K562 (cell line): ENCODE measurements at regions not wholly inside any gene's neighbourhood (a gene's known extent, or its start where the extent isn't known, plus 50 kb on each side); places are given as distances from the start of the nearest gene placed in this dataset.

Experiments used
- CC2D1A ChIP-seq: fragments of 450-650 bp; IDR thresholded peaks from 2 replicates; pipeline ENCODE4 v1.6.1; 2017; ENCODE audit warnings: mild to moderate bottlenecking
- CTCF ChIP-seq, 3 experiments: IDR thresholded peaks in 2 of 3; conservative IDR thresholded peaks in 1 of 3; 2 replicates each; pipeline ENCODE4 v1.5.1; 2011 to 2012; ENCODE audit warnings: low read length in 3 of 3, mild to moderate bottlenecking in 3 of 3, control low read depth in 2 of 3, improper control_type of control experiment in 1 of 3, inconsistent platforms in 1 of 3, low read depth in 1 of 3, mixed read lengths in 1 of 3, moderate library complexity in 1 of 3; ENCODE audit not compliant: insufficient read depth in 2 of 3
- ETV6 ChIP-seq, 3 experiments: fragments of 150-350 bp in 1 of 3; sonication (generic) in 1 of 3; formaldehyde crosslinking in 1 of 3; IDR thresholded peaks; 2 replicates each; pipeline versions ENCODE4 v1.6.1 to v1.8.0; 2014 to 2022; ENCODE audit warnings: borderline replicate concordance in 2 of 3, low read depth in 2 of 3, antibody characterized with exemption in 1 of 3, low read length in 1 of 3, mild to moderate bottlenecking in 1 of 3, missing genetic modification reagents in 1 of 3
- HDAC6 ChIP-seq: IDR thresholded peaks from 2 replicates; pipeline ENCODE4 v1.6.1; 2012; ENCODE audit warnings: low read depth, mild to moderate bottlenecking, control low read depth, inconsistent platforms, low read length, moderate library complexity
- PHF21A ChIP-seq: fragments of 450-650 bp; IDR thresholded peaks from 2 replicates; pipeline ENCODE4 v1.6.1; 2017; ENCODE audit warnings: low read depth, borderline replicate concordance
- PML ChIP-seq: IDR thresholded peaks from 2 replicates; pipeline ENCODE4 v1.6.1; 2012; ENCODE audit warnings: low read length, inconsistent platforms
- RBM22 ChIP-seq: fragments of 200-400 bp; formaldehyde crosslinking; IDR thresholded peaks from 2 replicates; pipeline ENCODE4 v1.6.1; 2018; ENCODE audit warnings: low read length, low read depth; ENCODE audit not compliant: poor library complexity, severe bottlenecking
- TFAP4 ChIP-seq: sonication (generic); formaldehyde crosslinking; IDR thresholded peaks from 2 replicates; pipeline ENCODE4 v1.8.0; 2022; ENCODE audit warnings: missing genetic modification reagents, mild to moderate bottlenecking, moderate library complexity, borderline replicate concordance
- ZNF232 ChIP-seq: sonication (generic); formaldehyde crosslinking; IDR thresholded peaks from 2 replicates; pipeline ENCODE4 v1.8.0; 2022; ENCODE audit warnings: mild to moderate bottlenecking, missing genetic modification reagents

DNA sequence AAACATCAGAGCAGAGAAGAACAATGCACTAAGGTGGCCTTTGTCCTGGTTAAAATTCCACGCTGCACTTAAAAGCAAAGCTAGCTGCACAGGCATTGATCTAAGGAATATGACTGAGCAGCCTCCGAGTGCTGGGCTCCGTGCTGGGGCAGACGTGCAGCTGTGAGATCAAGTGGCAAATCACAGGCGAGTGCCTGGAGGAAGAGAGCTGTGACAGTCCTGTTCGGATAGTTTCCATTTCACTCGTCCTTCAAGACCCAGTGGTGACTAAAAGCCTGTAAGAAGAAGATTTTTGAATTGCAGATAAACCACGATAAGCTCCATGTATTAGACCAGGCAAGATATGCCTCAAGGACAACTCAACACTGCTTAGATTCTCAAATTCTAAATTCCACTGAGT, 247.9 kb downstream of the ANKRD60 start:
- TF ChIP-seq PML (no peak), PHF21A (no peak), TFAP4 (CRISPR knock-in tag) (no peak), ZNF232 (CRISPR knock-in tag) (no peak), ETV6 (IDR thresholded peaks at IDR 0.05; ENCODE audit: borderline replicate concordance in 1 of 2, low read depth in 2 of 2, low read length in 1 of 2) (no peak), ETV6 (CRISPR knock-in tag; IDR thresholded peaks at IDR 0.05; ENCODE audit: borderline replicate concordance) (no peak), HDAC6 (no peak), RBM22 (no peak), CTCF (IDR thresholded peaks at IDR 0.05 in 2 of 3, conservative IDR thresholded peaks at IDR 0.05 in 1 of 3; ENCODE audit: insufficient read depth in 2 of 3, low read depth in 1 of 3, low read length in 3 of 3) (no peak), CC2D1A (no peak)
